ENCODE measurements at regions not wholly inside any gene's neighbourhood (a gene's known extent, or its start where the extent isn't known, plus 50 kb on each side); places are given as distances from the start of the nearest gene placed in this dataset.
"Not testable (repeated sequence)": the region's sequence is repeated elsewhere in the genome, so short reads cannot be mapped to it uniquely, and the experiment has no call there.

DNA sequence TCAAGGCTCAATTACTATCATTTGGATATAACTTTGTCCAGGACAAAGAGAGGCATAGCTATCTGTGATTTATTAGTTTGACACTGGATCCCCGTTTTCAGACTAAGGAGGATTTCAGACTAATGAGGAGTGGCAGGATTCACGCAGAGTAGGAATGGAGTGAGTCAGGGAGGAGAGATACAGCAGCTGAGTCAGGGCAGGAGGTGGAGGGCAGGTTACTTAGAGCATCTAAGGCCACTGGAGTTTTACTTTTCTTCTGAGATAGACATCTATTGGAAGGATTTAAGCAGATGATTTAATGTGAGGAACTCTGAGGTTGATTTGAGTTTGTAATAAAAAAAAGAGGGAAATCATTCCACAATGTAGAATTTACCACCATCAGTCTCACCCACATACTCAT lies 110.6 kb downstream of the RPIA start:
- intact Hi-C loops (cut with DNase I); DNase-seq (ENCODE audit: low spot score): not testable (repeated sequence)

DNA sequence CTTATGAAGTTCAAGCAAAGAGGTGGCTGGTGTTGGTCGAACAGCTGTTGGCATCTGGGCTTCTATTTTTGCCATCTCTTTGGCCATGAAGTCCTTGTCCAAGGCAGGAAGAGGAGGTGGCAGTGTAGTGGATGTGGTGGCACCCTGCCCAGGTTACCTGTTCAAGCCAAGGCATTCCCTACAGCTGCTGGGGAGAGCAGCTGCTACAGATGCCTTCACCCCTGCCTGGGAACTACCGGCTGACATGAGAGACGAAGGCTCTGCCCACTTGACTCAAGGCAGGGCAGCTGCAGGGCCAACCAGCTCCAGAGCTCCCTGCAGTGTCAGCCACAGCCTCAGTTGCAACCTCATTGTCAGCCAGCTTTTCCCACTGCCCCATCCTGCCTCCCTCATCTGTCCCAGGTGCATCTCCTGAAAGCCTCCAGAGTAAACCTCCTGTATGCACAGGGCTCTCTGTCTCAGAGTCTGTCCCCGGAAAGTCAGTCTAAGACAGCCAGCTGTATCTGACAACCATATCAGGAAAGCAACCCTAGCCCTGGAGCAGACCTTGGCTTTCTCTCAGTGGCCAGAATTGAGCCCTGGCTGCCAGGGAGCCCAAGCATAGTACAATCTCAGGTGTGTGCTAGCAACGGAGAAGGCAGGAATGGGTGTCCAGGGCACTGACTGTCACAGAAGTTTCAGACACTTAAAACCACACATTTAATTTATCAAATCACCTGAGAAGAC lies 115.9 kb downstream of the RPIA start:
- intact Hi-C loops (cut with DNase I): no loop called here
- no peak for DNase-seq (ENCODE audit: low spot score)

DNA sequence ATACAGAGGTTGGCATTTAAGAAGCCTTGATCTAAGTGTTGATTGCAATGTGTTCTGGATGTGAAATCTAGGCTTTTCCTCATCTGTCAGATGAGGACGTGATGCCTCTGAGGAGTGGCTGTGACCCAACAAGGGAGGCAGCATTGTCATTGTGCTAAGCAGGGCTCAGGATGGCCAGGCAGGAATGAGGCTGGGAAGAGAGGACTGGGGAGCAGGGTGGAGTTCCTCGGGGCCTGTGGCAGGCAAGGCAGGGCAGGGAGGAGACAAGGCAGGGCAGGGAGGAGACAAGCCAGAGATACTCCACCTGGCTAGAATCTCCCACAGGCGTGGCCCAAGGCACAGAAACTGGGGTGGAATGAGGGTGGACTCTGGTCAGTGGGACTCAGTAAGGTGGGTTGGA lies 116.6 kb downstream of the RPIA start:
- DNase-seq (ENCODE audit: low spot score): no peak
- intact Hi-C loops (cut with DNase I): no loop called here

DNA sequence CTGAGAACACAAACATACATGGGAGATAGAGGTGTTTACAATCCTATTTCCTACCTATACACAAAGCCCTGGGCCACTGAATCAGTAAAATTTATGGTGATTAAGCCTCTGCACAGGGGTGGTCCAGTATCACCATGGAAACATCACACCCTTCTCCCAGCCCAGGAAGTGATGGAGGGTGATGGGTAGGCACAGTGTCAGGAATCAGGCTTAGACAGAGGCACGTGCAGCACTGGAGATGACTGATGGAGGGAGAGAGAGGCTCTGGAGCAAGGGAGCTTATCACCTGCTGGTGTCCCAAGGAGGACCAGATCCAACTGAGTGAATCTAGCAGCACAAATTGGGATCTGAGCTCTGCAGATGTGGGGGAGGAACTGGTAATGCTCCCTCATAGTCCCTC lies 117.2 kb downstream of the RPIA start:
- no peak for DNase-seq (ENCODE audit: low spot score)
- intact Hi-C loops (cut with DNase I): no loop called here

DNA sequence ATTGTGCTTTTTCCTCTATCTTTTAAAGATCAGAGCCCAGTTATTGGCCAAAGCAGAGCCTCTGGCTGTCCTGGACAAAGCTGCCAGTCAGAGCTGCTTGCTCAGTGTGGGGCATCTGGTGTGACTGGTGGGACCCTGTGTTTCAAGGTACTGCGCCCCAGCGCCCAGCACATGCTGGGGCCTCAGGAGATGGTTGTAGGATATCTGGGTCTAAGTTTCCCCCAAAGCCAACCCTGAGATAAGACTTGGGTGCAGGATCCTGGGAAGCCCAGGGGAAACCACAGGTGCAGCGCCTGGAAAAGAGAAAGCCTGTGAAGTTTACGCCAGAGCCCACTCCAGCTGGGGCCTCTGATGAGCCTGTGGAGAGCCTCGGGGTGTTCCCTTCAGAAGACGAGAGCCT lies 117.7 kb downstream of the RPIA start:
- intact Hi-C loops (cut with DNase I): no loop called here
- DNase-seq (ENCODE audit: low spot score): no peak

DNA sequence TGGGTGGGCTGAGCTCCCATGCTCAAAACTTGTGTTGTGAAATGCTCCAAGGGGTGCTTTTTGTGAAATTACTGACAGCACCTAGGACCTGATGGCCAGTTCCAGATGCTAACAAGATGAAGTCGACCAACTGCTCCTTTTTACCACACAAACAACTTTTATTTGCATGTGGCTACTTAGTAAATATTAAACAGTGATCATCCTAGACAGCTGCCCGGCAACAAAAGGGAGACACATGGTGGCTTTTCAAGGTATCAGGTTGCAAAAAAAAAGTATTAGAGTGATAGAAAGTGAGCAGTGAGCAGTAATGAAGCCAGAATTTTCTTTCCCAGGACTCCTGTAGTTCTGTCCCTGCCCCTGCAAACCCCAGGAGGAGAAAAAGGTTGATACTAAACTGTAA lies 118.5 kb downstream of the RPIA start:
- no peak for DNase-seq (ENCODE audit: low spot score)
- intact Hi-C loops (cut with DNase I): no loop called here

DNA sequence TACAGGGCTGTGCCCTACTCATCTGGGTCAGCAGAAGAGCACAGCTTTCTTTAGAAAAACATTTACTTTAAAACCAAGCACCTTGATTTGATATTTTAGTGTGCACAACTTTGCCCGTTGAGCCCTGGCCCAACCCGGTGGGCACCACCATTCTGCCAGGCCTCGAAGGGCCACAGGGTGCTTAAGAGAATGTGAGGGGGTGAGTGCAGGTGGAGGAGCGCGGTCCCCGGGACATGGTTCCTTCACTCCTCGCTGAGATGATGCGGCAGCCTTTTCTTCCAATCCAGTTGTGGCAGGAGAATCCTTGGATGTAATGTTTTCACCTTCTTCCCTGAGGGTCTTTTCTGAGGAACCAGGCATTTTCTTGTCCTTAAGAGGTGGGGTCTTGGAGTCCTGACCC lies 119.0 kb downstream of the RPIA start:
- intact Hi-C loops (cut with DNase I): no loop called here
- no peak for DNase-seq (ENCODE audit: low spot score)

DNA sequence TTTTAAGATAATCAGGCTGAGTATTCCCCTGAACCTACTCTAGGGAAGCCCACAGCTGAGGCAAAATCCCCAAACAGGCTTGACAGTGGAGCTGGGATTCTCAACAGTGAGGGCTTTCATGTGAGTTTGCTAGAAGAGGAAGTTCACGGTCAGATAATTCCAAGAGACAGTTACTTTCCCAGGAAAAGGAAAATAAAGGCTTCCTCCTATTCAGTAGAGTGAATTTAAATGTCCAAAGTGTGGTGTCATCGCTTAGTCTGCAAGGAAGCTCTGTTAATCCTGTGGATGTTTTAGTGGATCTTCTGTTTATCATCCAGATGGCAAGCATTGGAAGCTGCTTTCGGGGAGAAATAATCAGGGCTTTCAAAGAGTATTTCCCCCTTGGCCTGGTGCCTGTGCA lies 119.8 kb downstream of the RPIA start:
- no peak for DNase-seq (ENCODE audit: low spot score)
- intact Hi-C loops (cut with DNase I): no loop called here

DNA sequence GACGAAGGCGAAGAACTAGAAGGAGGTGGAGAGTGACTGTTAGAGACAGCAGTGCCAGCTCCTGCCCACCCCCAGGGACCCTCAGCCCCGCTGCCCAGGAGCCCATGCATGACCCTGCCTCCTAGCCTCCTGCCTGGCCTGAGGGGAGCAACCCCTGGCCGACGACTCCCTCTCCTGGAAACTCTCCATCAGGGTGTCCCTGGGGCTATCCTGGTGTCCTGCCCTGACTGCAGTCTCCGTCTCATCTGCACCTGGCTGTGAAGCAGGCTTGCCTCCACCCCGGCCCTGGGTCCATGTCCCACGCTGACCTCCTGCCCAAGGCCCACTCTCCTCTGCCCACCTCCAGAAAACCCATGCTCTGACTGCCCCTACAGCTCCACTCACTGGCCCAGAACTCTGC lies 120.2 kb downstream of the RPIA start:
- no peak for DNase-seq (ENCODE audit: low spot score)
- intact Hi-C loops (cut with DNase I): no loop called here

DNA sequence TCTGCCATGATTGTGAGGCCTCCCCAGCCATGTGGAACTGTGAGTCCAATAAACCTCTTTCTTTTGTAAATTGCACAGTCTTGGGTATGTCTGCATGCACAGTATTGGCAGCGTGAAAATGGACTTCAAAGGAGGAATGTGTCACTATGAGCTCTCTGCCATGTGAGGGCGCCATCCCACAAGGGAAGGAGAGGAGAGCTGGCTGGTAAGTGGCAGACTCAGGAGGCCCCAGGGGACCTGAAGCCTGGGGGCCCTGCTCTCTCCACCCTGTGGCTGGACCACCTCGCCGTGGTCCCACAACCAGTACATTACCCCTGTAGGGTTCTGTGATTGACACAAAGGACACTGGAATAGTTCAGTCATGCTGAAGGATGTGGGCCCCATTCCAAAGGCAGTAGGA lies 122.1 kb downstream of the RPIA start:
- intact Hi-C loops (cut with DNase I): no loop called here
- DNase-seq (ENCODE audit: low spot score): no peak

DNA sequence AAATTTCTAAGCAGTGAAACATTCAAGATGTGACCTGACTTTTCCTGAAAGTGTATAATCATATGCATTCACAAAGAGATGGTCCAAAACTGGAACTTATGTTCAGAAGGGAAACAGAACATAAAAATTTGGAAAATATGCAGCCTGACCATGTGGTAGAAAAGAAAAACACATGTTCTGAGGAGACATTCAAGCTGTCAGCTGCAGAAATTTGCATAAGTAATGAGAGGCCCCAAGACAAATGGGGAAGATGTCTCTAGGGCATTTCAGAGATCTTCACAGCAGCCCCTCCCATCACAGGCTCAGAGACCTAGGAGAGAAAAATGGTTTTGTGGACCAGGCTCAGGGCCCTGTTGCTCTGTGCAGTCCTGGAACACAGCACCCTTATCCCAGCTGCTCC lies 123.8 kb downstream of the RPIA start:
- intact Hi-C loops (cut with DNase I): no loop called here

DNA sequence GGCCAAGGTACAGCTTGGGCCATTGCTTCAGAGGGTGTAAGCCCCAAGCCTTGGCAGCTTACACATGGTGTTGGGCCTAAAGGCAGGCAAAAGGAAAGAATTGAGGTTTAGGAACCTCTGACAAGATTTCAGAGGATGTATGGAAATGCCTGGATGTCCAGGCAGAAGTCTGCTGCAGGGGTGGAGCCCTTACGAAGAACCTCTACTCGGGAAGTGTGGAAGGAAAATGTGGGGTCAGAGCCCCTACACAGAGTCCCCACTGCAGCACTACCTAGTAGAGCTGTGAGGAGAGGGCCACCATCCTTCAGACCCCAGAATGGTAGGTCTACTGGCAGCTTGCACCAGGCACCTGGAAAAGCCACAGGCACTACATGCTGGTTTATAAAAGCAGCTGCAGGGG lies 124.2 kb downstream of the RPIA start:
- no peak for DNase-seq (ENCODE audit: low spot score)
- intact Hi-C loops (cut with DNase I): no loop called here

More for the DNA sequence above, 123.8 kb downstream of the RPIA start:
- no peak for DNase-seq (ENCODE audit: low spot score)

DNA sequence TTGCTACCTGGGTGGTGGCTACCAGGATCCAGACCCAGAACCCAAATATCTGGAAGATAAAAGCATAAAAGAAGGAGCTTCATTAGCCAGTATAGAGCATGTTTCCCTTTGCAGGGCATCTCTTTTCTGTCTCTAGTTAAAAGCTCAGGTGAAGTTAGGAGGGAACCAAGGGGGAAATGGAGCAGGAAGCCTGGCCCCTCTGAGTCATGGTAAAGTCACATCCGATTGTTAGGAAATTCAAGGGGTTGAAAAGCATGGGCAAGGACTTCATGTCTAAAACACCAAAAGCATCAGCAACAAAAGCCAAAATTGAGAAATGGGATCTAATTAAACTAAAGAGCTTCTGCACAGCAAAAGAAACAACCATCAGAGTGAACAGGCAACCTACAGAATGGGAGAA lies 126.9 kb downstream of the RPIA start:
- intact Hi-C loops (cut with DNase I): no loop called here
- DNase-seq (ENCODE audit: low spot score): no peak

DNA sequence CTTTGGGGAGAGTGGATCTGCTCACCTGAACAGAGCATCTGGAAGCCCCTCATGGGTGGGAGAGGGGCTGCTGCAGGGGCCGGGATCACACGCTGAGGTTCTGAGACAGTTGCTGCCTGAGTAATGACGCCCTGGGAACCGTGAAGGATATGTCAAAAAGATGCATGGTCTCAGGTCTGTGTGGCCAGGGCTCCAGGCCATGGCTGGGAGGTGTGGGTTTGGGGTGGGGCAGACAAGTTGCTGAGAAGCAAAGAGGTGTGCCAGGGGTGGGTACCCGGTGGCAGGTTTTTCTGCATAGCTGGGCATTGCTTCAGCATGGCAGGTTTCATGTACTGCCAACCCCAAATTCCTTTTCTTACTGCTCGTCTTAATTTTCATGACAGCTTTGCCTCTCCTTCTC lies 133.5 kb downstream of the RPIA start:
- intact Hi-C loops (cut with DNase I): loop anchor here (5.0 kb wide), 1 partner anchor 88 kb away; no protein-coding TSS in a partner anchor
- DNase-seq (ENCODE audit: low spot score): no peak

DNA sequence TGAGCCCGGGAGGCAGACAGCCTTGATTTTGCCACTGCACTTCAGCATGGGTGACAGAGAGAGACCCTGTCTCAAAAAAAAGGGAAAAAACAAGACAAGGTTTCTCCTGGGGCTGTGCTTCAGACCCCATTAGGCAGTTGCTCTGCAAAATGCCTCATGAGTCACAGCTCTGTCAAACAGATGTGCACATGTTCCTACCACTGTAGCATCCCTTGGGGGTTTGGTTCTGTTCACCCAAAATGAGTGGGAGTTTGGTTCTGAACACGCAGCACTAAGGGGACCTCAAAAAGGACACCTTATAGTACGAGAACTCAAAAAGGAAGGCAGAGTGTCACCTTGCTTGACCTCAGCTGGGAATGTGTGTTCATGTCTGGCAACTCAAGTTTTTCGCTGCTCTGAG lies 134.9 kb downstream of the RPIA start:
- no peak for DNase-seq (ENCODE audit: low spot score)

DNA sequence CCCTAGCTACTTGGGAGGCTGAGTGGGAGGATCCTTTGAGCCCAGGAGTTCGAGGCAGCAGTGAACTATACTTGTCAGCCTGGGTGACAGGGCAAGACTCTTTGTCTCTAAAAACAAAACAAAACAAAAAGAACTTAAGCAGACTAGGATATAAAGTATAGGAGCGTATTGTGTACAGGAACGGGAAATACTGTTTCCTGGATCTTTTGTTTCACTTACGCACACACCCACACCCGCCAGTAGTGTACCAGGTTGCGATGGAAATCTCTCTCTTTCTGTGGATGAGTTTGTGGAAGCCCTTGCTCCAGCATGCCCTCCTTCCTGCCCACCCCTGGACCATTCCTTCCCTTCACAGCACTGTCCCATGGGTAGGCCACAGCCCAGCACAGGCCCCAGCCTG lies 136.3 kb downstream of the RPIA start:
- no peak for DNase-seq (ENCODE audit: low spot score)
- intact Hi-C loops (cut with DNase I): loop anchor here (5.0 kb wide), 1 partner anchor 91 kb away; no protein-coding TSS in a partner anchor

More for the DNA sequence above, 134.9 kb downstream of the RPIA start:
- intact Hi-C loops (cut with DNase I): loop anchor here (5.0 kb wide), 1 partner anchor 89 kb away; no protein-coding TSS in a partner anchor

DNA sequence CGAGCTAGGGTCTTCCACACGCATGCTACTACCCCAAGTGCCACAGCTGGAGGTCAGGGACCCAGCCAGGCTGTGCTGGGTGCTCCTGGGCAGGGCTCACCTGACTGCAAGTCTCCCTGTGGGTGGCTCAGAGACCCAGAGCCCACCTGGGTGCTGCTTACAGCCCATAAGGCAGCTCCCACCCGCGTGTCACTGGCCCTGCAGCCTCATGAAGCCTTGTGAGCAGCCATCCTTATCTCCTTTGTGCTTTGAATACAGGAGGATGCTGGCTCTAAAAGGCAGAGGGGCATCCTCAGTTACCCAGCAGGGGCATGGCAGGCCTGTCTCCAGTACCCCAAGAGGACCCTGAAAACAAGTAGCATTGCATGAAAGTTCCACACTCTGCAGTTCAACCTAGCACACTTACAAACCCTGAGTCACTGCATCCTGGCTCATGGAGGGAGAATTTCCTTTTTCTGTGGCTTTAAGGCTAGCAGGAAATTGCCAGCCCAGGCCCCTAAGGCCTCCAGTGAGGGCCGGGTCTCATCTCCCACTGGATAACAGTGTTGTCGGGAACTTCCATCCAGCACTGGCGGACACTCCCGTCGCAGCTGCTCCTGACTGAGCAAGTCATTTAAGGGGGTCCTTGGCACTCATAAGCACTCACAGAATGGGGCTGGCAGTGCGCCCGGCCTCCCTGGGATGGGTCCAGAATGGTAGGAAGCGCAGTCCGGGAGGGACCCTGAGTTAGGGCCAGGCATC lies 137.1 kb downstream of the RPIA start:
- intact Hi-C loops (cut with DNase I): loop anchor here (5.0 kb wide), 1 partner anchor 91 kb away; no protein-coding TSS in a partner anchor
- no peak for DNase-seq (ENCODE audit: low spot score)

DNA sequence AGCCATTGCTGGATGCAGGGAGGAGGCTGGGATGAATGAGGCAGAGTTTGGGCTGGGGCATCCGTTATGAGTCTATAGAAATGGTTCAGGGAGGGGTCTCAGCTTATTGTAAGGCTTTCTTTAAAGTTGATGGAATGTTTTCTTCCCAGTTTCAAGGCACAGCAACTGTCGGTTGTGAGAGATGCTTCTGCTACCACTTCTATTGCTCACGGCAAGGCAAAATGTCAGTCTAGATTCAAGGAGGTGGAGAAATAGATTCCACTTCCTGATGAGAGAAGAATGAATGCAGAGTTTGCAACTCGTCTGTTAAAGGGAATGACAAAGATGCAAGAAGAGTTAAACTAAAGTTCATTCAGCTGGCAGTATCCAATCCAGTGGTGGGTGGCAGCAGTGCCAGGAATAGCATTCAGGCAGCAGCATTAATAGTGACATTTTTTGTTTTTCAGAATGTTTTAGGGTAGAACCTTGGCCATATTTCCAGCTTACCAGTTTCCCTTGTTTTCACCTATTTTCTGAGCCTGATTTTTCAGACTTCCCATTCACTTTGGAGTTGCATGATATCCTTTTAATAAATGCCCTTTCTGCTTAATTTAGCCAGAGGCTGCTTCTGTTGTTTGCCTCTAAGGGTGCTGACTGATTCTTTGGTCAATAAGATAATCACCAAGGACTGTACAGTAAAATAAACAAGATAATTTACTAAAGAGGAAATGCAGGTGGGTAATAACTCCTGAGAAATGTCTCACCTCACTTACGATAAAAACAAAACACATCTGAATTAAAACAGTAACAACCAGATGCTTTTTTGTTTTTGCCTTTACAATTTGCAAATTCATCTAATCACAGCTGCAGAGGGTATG lies 138.4 kb downstream of the RPIA start:
- DNase-seq (ENCODE audit: low spot score): no peak
- intact Hi-C loops (cut with DNase I): loop anchor here (5.0 kb wide), 1 partner anchor 93 kb away; no protein-coding TSS in a partner anchor

DNA sequence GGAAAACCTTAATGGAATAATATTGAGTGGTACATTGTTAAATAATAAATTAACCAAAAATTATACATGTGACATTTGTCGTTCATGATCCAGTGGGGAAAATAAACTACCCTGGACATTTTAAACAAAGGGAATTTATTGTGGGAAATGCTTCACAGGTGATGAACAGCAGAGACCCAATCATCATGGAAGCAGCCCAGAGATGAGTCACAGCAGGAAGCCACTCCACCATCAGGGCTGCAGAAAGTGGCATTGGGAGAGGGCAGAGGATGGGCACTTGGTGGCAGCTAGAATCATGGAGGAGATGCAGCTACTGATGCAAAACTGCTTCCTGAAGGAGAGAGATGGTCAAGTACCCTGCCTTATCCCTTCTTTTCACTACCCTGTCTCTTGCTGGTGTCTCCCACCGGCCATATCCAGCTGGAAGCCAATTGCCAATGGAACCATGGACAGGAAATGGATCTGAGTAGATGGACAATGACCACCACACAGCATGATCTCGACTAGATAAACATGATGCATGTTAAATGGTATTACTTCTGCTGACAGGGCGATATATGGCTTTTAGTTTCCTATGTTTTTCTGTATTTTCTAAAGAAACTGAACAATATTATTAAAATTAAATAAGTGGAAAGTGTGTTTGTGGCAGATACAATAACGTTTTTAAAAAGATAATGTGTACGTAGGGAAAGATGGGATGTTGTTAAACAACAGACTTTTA lies 139.8 kb downstream of the RPIA start:
- no peak for DNase-seq (ENCODE audit: low spot score)
- intact Hi-C loops (cut with DNase I): no loop called here
